IPS-15b (cell line): ENCODE measurements at regions not wholly inside any gene's neighbourhood (a gene's known extent, or its start where the extent isn't known, plus 50 kb on each side); places are given as distances from the start of the nearest gene placed in this dataset.

Source experiments
- H3K27me3 ChIP-seq: one replicate; pipeline ENCODE4 v1.6.1; 2013; ENCODE audit warnings: low read length; ENCODE audit not compliant: control insufficient read depth, insufficient read depth
- H3K36me3 ChIP-seq: one replicate; pipeline ENCODE4 v1.6.1; 2013; ENCODE audit warnings: low read length; ENCODE audit not compliant: control insufficient read depth, insufficient read depth
- H3K4me1 ChIP-seq: one replicate; pipeline ENCODE4 v1.6.1; 2013; ENCODE audit warnings: mild to moderate bottlenecking, low read length; ENCODE audit not compliant: control insufficient read depth, insufficient read depth
- H3K4me3 ChIP-seq: one replicate; pipeline ENCODE4 v1.5.1; 2013; ENCODE audit warnings: low read depth, low read length
- H3K9ac ChIP-seq: one replicate; pipeline ENCODE4 v1.6.1; 2013; ENCODE audit warnings: low read depth, mild to moderate bottlenecking, low read length
- H3K9me3 ChIP-seq: one replicate; pipeline ENCODE4 v1.6.1; 2013; ENCODE audit warnings: mild to moderate bottlenecking, low read length; ENCODE audit not compliant: control insufficient read depth, insufficient read depth

DNA sequence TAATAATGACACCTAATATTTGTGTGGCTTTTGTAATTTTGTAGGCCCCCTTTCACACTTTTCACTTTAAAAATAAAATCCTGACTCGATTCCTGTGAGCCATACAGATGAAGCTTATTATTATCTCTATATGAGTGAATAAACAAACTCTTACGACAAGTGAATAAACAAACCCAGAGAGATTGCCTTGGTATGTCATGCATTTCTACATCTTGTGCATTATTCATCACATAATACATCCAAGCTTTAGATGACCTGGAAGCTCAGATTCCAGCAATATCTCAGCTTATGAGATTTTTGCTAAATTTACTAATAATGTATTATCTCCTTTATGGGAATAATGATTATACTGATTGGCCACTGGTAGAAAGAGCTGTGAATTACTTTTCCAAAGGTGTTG is 248.2 kb downstream of the TBX18 start:
- peaks cover 5% of the 10 kb centered on the region for H3K4me1 ChIP-seq
- H3K27me3 ChIP-seq = peaks cover 3% of the 10 kb centered on the region
- H3K9me3 ChIP-seq = no peaks in the 10 kb centered on the region
- no peaks in the 10 kb centered on the region for H3K36me3 ChIP-seq
- H3K4me3 ChIP-seq = no peak overlapping the region
- no peak overlapping the region for H3K9ac ChIP-seq

DNA sequence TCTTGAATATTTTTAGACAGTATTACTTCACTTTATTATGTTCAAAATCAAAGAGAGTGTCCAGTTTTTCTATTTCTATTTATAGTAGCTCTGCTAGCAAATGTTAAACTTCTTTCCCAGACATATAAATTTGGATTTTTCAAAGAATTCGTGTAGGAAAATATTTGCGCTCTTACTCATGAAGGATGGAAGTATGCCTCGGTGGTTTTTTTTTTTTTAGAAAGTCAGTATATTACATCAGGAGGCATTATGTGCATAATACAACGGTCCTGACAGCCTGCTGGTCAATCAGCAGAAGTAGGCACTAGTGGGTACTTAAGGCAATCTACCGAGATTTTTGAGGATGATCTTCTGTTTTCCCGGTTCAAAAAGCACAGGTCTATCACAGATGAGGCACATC is 249.3 kb downstream of the TBX18 start:
- Histone ChIP-seq H3K27me3 (no peaks in the 10 kb centered on the region), H3K36me3 (no peaks in the 10 kb centered on the region), H3K9me3 (no peaks in the 10 kb centered on the region), H3K4me3 (no peak overlapping the region), H3K4me1 (peaks cover 5% of the 10 kb centered on the region), H3K9ac (no peak overlapping the region)

DNA sequence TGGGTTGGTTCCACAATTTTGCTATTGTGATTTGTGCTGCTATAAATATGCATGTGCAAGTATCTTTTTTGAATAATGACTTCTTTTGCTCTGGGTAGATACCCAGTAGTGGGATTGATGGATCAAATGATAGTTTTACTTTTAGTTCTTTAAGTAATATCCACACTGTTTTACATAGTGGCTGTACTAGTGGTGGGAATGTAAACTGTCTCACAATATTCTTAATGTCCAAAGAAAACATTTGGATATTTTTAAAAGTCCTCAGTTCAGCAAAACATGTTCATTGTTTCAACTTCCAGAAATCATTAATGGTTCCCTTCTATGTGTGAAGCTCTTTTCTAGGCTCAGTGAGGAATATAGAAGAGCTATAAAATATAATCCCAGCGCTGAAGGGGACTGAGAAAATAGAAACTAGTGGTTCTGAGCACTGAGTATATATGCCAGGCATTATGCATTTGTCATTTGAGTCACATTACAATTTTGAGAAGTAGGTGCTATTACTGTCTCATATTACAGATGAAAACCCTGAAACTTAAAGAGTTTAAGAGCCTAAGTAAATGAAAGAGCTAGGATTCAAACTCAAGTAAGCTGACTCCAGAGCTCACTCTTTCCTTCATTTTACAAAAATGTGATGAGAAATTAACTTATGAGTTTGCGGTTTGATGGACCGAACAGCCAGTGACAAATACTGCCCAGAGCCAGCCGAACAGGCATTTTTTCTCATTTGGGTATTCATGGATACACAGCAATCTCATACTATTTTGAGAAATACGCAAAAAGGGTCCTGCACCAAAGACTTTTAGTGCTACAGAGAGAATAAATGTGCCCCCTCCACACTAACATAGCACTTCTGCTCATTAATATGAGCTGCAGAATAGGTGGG is 250.1 kb downstream of the TBX18 start:
- Histone ChIP-seq H3K9ac (no peak overlapping the region), H3K36me3 (no peaks in the 10 kb centered on the region), H3K4me1 (no peaks in the 10 kb centered on the region), H3K27me3 (no peaks in the 10 kb centered on the region), H3K9me3 (no peaks in the 10 kb centered on the region), H3K4me3 (no peak overlapping the region)

DNA sequence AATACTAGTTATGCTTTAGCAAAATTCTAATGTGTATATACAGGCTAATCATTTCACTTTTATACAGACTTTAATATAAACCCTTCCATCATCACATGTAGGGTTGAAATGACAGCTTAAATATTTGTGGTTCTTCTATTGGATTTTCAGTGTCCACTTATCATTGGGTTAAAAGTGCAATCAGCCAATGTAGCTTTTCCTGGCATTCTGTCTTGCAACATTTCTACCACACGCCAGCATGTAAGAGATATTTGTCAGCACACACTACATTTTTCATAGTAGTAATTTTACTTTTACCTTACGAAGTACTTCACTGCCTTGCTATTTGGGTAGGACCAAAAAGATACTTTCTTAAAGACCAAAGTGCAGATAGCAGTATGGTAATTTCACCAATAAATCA is 252.0 kb downstream of the TBX18 start:
- no peak overlapping the region for H3K9ac ChIP-seq
- H3K9me3 ChIP-seq = no peaks in the 10 kb centered on the region
- no peak overlapping the region for H3K4me3 ChIP-seq
- H3K27me3 ChIP-seq = no peaks in the 10 kb centered on the region
- H3K36me3 ChIP-seq = no peaks in the 10 kb centered on the region
- no peaks in the 10 kb centered on the region for H3K4me1 ChIP-seq

DNA sequence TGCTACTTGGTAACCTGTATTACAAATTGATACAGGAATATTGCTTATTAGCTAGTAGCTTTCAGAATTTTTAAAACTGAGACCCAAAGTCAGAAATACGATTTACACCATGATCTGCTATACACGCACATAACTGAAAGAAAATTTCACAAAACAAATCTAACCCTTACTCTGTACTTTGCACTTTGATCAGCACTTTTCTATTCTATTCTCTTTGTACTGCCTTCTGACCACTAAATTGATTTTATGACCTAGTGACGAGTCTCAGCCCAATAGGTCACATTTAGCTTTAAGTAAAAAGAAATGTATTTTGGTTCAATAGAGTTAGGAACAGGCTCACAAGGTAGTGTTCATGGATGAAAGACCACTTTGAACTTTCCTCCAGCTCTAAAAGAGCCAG is 252.5 kb downstream of the TBX18 start:
- Histone ChIP-seq H3K9me3 (no peaks in the 10 kb centered on the region), H3K27me3 (no peaks in the 10 kb centered on the region), H3K4me1 (no peaks in the 10 kb centered on the region), H3K9ac (no peak overlapping the region), H3K4me3 (no peak overlapping the region), H3K36me3 (no peaks in the 10 kb centered on the region)

DNA sequence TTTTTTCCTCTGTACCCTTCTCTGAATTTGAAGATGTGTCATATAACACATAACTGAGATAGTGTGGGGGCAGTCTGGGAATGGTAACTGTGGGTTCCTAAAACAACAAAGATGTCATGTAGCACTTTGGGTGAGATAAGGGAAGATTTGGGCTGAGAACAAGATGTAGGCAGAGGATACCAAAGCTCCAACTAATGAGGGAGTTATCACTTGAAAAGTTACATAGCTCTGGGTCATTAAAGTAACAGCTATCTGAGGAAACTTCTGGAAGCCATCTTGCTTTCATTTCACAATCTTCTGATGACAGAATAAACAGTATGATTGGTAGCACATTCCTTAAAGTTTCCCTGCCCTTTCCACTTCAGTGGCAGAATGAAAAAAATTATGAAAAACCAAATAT is 255.4 kb downstream of the TBX18 start:
- no peaks in the 10 kb centered on the region for H3K27me3 ChIP-seq

DNA sequence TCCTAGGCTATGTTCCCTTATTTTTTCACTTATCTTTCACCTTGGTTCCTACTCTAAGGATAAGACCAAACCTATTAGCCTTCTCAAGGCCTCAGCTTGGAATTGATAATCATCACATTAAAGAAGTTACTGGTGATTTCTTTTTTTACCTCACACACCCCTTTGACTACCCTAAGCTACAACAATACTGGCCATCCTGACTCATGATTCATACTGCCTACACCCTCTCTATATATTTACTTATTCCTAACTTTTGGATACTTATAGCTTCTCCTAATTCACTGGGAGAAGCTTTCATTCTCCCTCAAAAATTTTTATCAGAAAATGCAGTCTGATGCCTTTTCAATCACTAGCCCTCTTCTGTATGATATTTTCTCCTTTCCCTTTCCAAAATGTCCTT is 256.1 kb downstream of the TBX18 start:
- H3K9me3 ChIP-seq = no peaks in the 10 kb centered on the region
- no peaks in the 10 kb centered on the region for H3K36me3 ChIP-seq
- H3K4me1 ChIP-seq = no peaks in the 10 kb centered on the region
- no peak overlapping the region for H3K9ac ChIP-seq
- H3K4me3 ChIP-seq = no peak overlapping the region
- H3K27me3 ChIP-seq = no peaks in the 10 kb centered on the region

More for the DNA sequence above, 255.4 kb downstream of the TBX18 start:
- Histone ChIP-seq H3K4me3 (no peak overlapping the region), H3K9ac (no peak overlapping the region), H3K36me3 (no peaks in the 10 kb centered on the region), H3K9me3 (no peaks in the 10 kb centered on the region), H3K4me1 (no peaks in the 10 kb centered on the region)

DNA sequence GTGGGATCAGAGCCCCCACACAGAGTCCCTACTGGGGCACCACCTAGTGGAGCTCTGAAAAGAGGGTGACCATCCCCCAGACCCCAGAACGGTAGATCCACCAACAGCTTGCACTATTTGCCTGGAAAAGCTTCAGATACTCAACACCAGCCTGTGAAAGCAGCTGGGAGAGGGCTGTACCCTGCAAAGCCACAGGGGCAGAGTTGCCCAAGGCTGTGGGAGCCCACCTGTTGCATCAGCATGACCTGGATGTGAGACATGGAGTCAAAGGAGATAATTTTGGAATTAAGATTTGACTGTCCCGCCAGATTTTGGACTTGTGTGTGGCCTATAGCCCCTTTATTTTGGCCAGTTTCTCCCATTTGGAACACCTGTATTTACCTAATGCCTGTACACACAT is 260.4 kb downstream of the TBX18 start:
- H3K36me3 ChIP-seq = no peaks in the 10 kb centered on the region
- no peaks in the 10 kb centered on the region for H3K9me3 ChIP-seq
- H3K27me3 ChIP-seq = no peaks in the 10 kb centered on the region
- H3K4me1 ChIP-seq = no peaks in the 10 kb centered on the region
- no peak overlapping the region for H3K9ac ChIP-seq
- H3K4me3 ChIP-seq = no peak overlapping the region

DNA sequence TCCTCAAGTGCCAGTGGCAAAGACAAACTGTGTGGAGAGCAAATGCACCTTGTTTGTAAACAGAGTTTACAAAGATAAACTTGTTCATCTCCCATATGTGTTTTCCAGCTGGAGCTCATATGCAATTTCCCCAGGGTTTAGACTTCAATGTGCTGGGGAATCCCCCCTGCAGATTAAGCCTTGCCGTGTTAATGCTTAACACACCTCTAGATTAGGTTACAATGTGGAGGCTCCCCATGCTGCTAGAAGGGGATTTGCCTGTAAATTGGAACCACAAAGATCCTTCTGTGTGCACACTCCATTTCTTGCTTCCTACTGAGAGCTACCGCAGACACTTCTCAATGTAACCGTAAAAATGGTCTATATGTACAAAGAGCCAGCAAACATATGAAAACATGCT is 263.1 kb downstream of the TBX18 start:
- H3K9me3 ChIP-seq = no peaks in the 10 kb centered on the region
- no peaks in the 10 kb centered on the region for H3K36me3 ChIP-seq
- no peaks in the 10 kb centered on the region for H3K4me1 ChIP-seq
- no peak overlapping the region for H3K9ac ChIP-seq
- H3K27me3 ChIP-seq = no peaks in the 10 kb centered on the region
- no peak overlapping the region for H3K4me3 ChIP-seq

DNA sequence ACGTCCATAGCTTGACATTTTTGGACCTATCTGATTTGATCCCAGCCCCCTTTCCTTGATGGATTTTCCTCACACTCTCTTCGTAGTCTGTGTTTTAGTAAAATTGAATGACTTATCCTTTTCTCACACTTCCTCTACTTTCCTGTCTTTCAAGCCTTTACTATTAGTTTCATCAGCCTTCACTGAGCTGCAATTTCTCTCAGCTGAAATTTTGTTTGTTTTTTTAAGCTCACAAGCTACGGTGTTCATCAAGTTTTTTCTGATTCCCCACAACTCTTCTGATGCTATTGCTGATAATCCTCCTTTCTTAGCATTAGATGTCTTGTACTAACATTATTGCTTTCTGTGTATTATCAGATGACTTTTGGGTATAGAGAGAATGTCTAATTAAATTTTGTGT is 263.7 kb downstream of the TBX18 start:
- no peaks in the 10 kb centered on the region for H3K36me3 ChIP-seq
- H3K9me3 ChIP-seq = no peaks in the 10 kb centered on the region
- no peaks in the 10 kb centered on the region for H3K4me1 ChIP-seq
- no peak overlapping the region for H3K9ac ChIP-seq
- H3K4me3 ChIP-seq = no peak overlapping the region
- H3K27me3 ChIP-seq = no peaks in the 10 kb centered on the region

DNA sequence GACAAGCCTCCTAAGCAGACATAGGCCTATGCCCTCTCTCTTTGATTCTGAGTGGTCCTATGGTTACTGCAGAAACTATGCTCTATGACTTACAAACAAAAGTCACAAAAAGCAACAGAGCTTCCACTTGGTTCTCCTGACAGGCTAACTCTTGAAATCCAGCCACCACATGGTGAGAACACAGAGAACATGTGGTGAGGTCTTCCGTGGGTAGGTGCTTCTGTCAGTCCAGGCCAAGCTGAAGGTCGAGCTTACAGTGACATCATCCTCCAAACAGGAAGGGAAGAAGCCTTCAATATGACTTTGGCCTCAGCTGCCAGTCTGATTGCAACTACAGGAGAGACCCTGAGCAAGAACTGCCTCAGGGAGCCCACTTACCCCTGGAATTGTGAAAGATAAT is 265.5 kb downstream of the TBX18 start:
- Histone ChIP-seq H3K9ac (no peak overlapping the region), H3K36me3 (no peaks in the 10 kb centered on the region), H3K4me1 (no peaks in the 10 kb centered on the region), H3K4me3 (no peak overlapping the region), H3K27me3 (no peaks in the 10 kb centered on the region), H3K9me3 (no peaks in the 10 kb centered on the region)

DNA sequence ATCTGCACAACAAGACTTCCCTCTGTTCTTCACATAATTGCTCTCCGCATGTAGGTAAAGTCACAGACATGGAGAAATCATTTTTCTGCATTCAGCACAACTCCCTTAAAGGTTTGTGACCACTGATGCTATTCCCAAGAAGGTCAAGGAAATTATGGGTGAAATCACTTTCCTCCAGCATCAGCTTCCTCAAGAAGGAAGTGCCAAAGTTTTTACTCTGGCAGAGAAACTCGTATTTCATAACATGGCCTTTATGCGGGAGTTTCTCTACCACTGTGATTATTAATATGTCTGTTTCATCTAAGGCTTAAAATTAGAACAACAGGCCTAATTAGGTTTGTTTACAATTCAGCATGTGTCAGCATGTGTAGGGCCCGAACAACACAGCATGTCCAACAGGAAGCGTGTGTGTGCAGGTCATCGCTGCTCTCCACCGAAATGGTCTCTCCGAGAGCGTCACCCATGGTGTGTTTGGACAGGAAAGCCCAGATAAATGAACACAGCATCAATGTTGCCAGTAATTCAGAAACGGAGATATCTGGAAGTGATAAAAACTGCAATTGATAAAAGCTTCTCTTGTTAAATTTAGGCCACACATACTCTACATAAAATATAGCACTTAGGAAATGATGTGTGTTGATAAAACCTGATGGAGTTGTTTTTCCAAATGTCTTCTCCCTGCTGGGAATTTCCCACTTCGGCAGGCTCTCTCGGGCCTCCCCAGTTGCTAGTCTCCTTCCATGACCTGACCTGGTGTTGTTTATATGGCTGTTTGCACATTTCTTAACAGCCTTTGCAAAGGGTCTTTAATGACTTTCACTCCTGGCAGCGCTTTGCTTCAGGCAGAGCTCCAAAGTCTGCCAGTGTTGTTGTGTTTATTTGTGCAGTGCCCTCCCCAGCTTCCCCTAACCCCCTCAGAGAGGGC is 265.1 kb upstream of the CEP162 start:
- no peaks in the 10 kb centered on the region for H3K36me3 ChIP-seq

More for the DNA sequence above, 265.1 kb upstream of the CEP162 start:
- H3K4me3 ChIP-seq = no peak overlapping the region
- no peak overlapping the region for H3K9ac ChIP-seq
- H3K27me3 ChIP-seq = no peaks in the 10 kb centered on the region
- no peaks in the 10 kb centered on the region for H3K4me1 ChIP-seq
- H3K9me3 ChIP-seq = peaks cover 3% of the 10 kb centered on the region
